H4 (cell line): ENCODE measurements at regions not wholly inside any gene's neighbourhood (a gene's known extent, or its start where the extent isn't known, plus 50 kb on each side); places are given as distances from the start of the nearest gene placed in this dataset.
"Not testable (repeated sequence)": the region's sequence is repeated elsewhere in the genome, so short reads cannot be mapped to it uniquely, and the experiment has no call there.

Experiments
- DNase-seq: peaks from one replicate; pipeline ENCODE4 v3.0.0-alpha.2; 2015; ENCODE audit warnings: low spot score

GRCh38 chr13:44848920-44849676, 140.2 kb downstream of the NUFIP1 start:
- DNase-seq: no peak

GRCh38 chr13:44845281-44846058, 143.8 kb downstream of the NUFIP1 start:
- not testable (repeated sequence) for DNase-seq

- DNase-seq: no peak
These were observed 144.5 kb downstream of the NUFIP1 start for GRCh38 chr13:44844786-44845185.

GRCh38 chr13:44843403-44843802, 145.9 kb downstream of the NUFIP1 start:
- peak; percentile 21 for DNase-seq

GRCh38 chr13:44842158-44842557, 147.1 kb downstream of the NUFIP1 start:
- no peak for DNase-seq

GRCh38 chr13:44840131-44840530, 149.1 kb downstream of the NUFIP1 start:
- DNase-seq: no peak

GRCh38 chr13:44837250-44837649, 152.0 kb downstream of the NUFIP1 start:
- peak; percentile 9 for DNase-seq

- no peak for DNase-seq
These were observed 154.9 kb downstream of the NUFIP1 start for GRCh38 chr13:44834404-44834803.

GRCh38 chr13:44833626-44834025, 155.6 kb downstream of the NUFIP1 start:
- no peak for DNase-seq

- no peak for DNase-seq
These were observed 156.1 kb downstream of the NUFIP1 start for GRCh38 chr13:44833139-44833538.

GRCh38 chr13:44826591-44827350, 162.5 kb downstream of the NUFIP1 start:
- DNase-seq: no peak

- DNase-seq: no peak
These were observed 163.3 kb downstream of the NUFIP1 start for GRCh38 chr13:44825953-44826352.

GRCh38 chr13:44823555-44823954, 165.7 kb downstream of the NUFIP1 start:
- not testable (repeated sequence) for DNase-seq

- no peak for DNase-seq
These were observed 167.0 kb downstream of the NUFIP1 start for GRCh38 chr13:44822291-44822690.

- no peak for DNase-seq
These were observed 169.5 kb downstream of the NUFIP1 start for GRCh38 chr13:44819772-44820171.

- DNase-seq: peak; percentile 61
These were observed 170.0 kb downstream of the NUFIP1 start for GRCh38 chr13:44819245-44819644.

GRCh38 chr13:44818428-44818827, 170.8 kb downstream of the NUFIP1 start:
- DNase-seq: peak; percentile 43

- no peak for DNase-seq
These were observed 171.3 kb downstream of the NUFIP1 start for GRCh38 chr13:44818016-44818415.

GRCh38 chr13:44817131-44817671, 172.1 kb downstream of the NUFIP1 start:
- DNase-seq: peak; percentile 7

- no peak for DNase-seq
These were observed 172.6 kb downstream of the NUFIP1 start for GRCh38 chr13:44816701-44817100.

- DNase-seq: peak; percentile 83
These were observed 173.6 kb downstream of the NUFIP1 start for GRCh38 chr13:44815623-44816022.

GRCh38 chr13:44814836-44815235, 174.4 kb downstream of the NUFIP1 start:
- no peak for DNase-seq
